ENCODE measurements at regions not wholly inside any gene's neighbourhood (a gene's known extent, or its start where the extent isn't known, plus 50 kb on each side); places are given as distances from the start of the nearest gene placed in this dataset.

GRCh38 chr4:107213880-107214279 lies 177.8 kb upstream of the DKK2 start:
- ChIA-PET POLR2A (no interaction called here), RAD21 (ENCODE audit: unreplicated experiment) (no interaction called here), SMC1A (ENCODE audit: uncharacterized antibody, unreplicated experiment) (no interaction called here), CTCF (no interaction called here)
- Histone ChIP-seq H3K36me3 (ENCODE audit: control insufficient read depth in 2 of 2, insufficient read depth in 2 of 2, low read length in 1 of 2) (no peaks in the 10 kb centered on the region), H3K79me2 (ENCODE audit: control insufficient read depth, insufficient read depth, low read length) (no peaks in the 10 kb centered on the region), H3K4me2 (ENCODE audit: control insufficient read depth, insufficient read depth) (no peak overlapping the region), H3K27me3 (replicated peaks in 1 of 2; ENCODE audit: control insufficient read depth in 2 of 2, insufficient read depth in 2 of 2, low read length in 1 of 2) (no peaks in the 10 kb centered on the region), H4K20me1 (ENCODE audit: control insufficient read depth, insufficient read depth) (no peaks in the 10 kb centered on the region), H3K4me3 (no peak overlapping the region), H2AFZ (ENCODE audit: control insufficient read depth, low read depth, low read length) (no peak overlapping the region), H3K9me3 (replicated peaks; ENCODE audit: control insufficient read depth, insufficient read depth, low read length) (no peaks in the 10 kb centered on the region), H3K9ac (ENCODE audit: control insufficient read depth, insufficient read depth, low read length) (no peak overlapping the region), H3K4me1 (ENCODE audit: control insufficient read depth, insufficient read depth, low read length) (no peaks in the 10 kb centered on the region), H3K27ac (ENCODE audit: control insufficient read depth, insufficient read depth) (no peak overlapping the region)
- intact Hi-C loops (cut with micrococcal nuclease; ENCODE audit: unreplicated experiment) (no loop called here), in situ Hi-C loops (cut with MboI) (no loop called here)
- FAIRE-seq (no peak), DNase-seq (ENCODE audit: low read depth, low spot score) (no peak), ATAC-seq (no peak)
- BruUV-seq (replicated peaks) = no TSS peak
- WGBS (ENCODE audit: insufficient coverage, insufficient replicate concordance, low lambda C conversion rate, missing lambda C conversion rate) = 62% methylated on average over 2 of the region's 2 CpGs
- TF ChIP-seq PKNOX1 (IDR thresholded peaks at IDR 0.05) (no peak), KAT2A (conservative IDR thresholded peaks at IDR 0.05; ENCODE audit: control insufficient read depth, low read depth, low read length) (no peak), TAF1 (IDR thresholded peaks at IDR 0.05; ENCODE audit: borderline replicate concordance, low read depth, low read length) (no peak), RCOR1 (conservative IDR thresholded peaks at IDR 0.05; ENCODE audit: low read depth, low read length) (no peak), RBBP5 (conservative IDR thresholded peaks at IDR 0.05) (no peak), HDAC2 (IDR thresholded peaks at IDR 0.05) (no peak), CEBPB (IDR thresholded peaks at IDR 0.05; ENCODE audit: borderline replicate concordance in 1 of 2, low read depth in 2 of 2, low read length in 2 of 2) (no peak), ZNF217 (IDR thresholded peaks at IDR 0.05) (no peak), ATF2 (IDR thresholded peaks at IDR 0.05; ENCODE audit: low read length) (no peak), BCL3 (IDR thresholded peaks at IDR 0.05; ENCODE audit: borderline replicate concordance, insufficient read depth, low read depth, low read length, poor library complexity, severe bottlenecking) (no peak)
